Cardiac fibroblast (primary cell): ENCODE measurements at regions not wholly inside any gene's neighbourhood (a gene's known extent, or its start where the extent isn't known, plus 50 kb on each side); places are given as distances from the start of the nearest gene placed in this dataset.

Experiments
- DNase-seq, 2 donors: peaks; one replicate each; pipeline versions ENCODE4 v3.0.0 to v3.0.0-alpha.2; 2010; ENCODE audit warnings: low read depth in 2 of 2
- H3K4me3 ChIP-seq, 2 donors: replicated peaks in 1 of 2; 1 replicate in 1 of 2; 2 replicates in 1 of 2; pipeline ENCODE4 v1.5.1; 2011; ENCODE audit warnings: low read depth in 2 of 2, low read length in 2 of 2, mild to moderate bottlenecking in 2 of 2, moderate library complexity in 1 of 2
- CTCF ChIP-seq: IDR thresholded peaks from one replicate; pipeline ENCODE4 v1.5.1; 2011; ENCODE audit warnings: low read depth, mild to moderate bottlenecking, low read length, inconsistent platforms

- peak in 1 of 2 donors; percentile 8 for DNase-seq
- no peak for TF ChIP-seq CTCF
- no peak overlapping the region for H3K4me3 ChIP-seq
Observed at GRCh38 chr13:97140611-97141010, 81.5 kb upstream of the MBNL2 start.

GRCh38 chr13:97141097-97141496, 81.0 kb upstream of the MBNL2 start:
- no peak overlapping the region for H3K4me3 ChIP-seq
- TF ChIP-seq CTCF: no peak
- DNase-seq: no peak

GRCh38 chr13:97141564-97142005, 80.5 kb upstream of the MBNL2 start:
- peak overlapping the region; percentile 9 to 24 for H3K4me3 ChIP-seq
- peak; percentile 79 to 89 for DNase-seq
- no peak for TF ChIP-seq CTCF

GRCh38 chr13:97142452-97142851, 79.7 kb upstream of the MBNL2 start:
- H3K4me3 ChIP-seq: peak overlapping the region; percentile 2 to 51
- TF ChIP-seq CTCF: no peak
- peak; percentile 31 to 49 for DNase-seq

GRCh38 chr13:97145057-97145456, 77.1 kb upstream of the MBNL2 start:
- no peak for TF ChIP-seq CTCF
- no peak for DNase-seq
- no peak overlapping the region for H3K4me3 ChIP-seq

- no peak overlapping the region for H3K4me3 ChIP-seq
- no peak for TF ChIP-seq CTCF
- peak in 1 of 2 donors; percentile 37 for DNase-seq
Observed at GRCh38 chr13:97148894-97149293, 73.2 kb upstream of the MBNL2 start.

- no peak for DNase-seq
- TF ChIP-seq CTCF: no peak
Observed at GRCh38 chr13:97160421-97160820, 61.7 kb upstream of the MBNL2 start.

More at GRCh38 chr13:97160421-97160820, 61.7 kb upstream of the MBNL2 start:
- no peak overlapping the region for H3K4me3 ChIP-seq
